ENCODE measurements at regions not wholly inside any gene's neighbourhood (a gene's known extent, or its start where the extent isn't known, plus 50 kb on each side); places are given as distances from the start of the nearest gene placed in this dataset.
A peak's percentile ranks its signal among the peaks of the same experiment; 100 is the strongest.
"Not testable (repeated sequence)": the region's sequence is repeated elsewhere in the genome, so short reads cannot be mapped to it uniquely, and the experiment has no call there.

- H3K9me3 Mint-ChIP-seq: peaks cover 20 to 35% of the 10 kb centered on the region in 2 donors
- H3K36me3 Mint-ChIP-seq: peaks cover 31% of the 10 kb centered on the region
- ATAC-seq: peak in 1 of 3 donors; percentile 21
These were observed 4774.4 kb upstream of the OR11H1 start for GRCh38 chr22:10753566-10753965.

GRCh38 chr22:10755350-10755749 is 4772.6 kb upstream of the OR11H1 start:
- 45% methylated on average over 3 of the region's 3 CpGs for WGBS (ENCODE audit: insufficient coverage)
- H3K4me1 Mint-ChIP-seq; H3K4me1 ChIP-seq (ENCODE audit: control insufficient read depth, insufficient read depth, low read length); DNase-seq; intact Hi-C loops (cut with micrococcal nuclease); ATAC-seq; H3K36me3 ChIP-seq (ENCODE audit: control insufficient read depth, insufficient read depth, low read length); H3K27me3 Mint-ChIP-seq (ENCODE audit: low read depth in 2 of 2); H3K27ac Mint-ChIP-seq; H3K4me3 ChIP-seq (ENCODE audit: low read length); H3K27ac ChIP-seq (ENCODE audit: low read length); H3K27me3 ChIP-seq (ENCODE audit: control insufficient read depth, insufficient read depth, low read length); H3K4me3 Mint-ChIP-seq: not testable (repeated sequence)
- peaks cover 18% of the 10 kb centered on the region for H3K9me3 ChIP-seq (ENCODE audit: control insufficient read depth, insufficient read depth, low read length)
- Mint-ChIP-seq H3K9me3 (peaks cover 20 to 30% of the 10 kb centered on the region in 2 donors), H3K36me3 (peaks cover 23% of the 10 kb centered on the region)

More at GRCh38 chr22:10753566-10753965, 4774.4 kb upstream of the OR11H1 start:
- peaks cover 16% of the 10 kb centered on the region for H3K9me3 ChIP-seq (ENCODE audit: control insufficient read depth, insufficient read depth, low read length)
- 36% methylated on average over 1 of the region's 1 CpG for WGBS (ENCODE audit: insufficient coverage)
- H3K27me3 Mint-ChIP-seq (ENCODE audit: low read depth in 2 of 2); DNase-seq; H3K4me1 ChIP-seq (ENCODE audit: control insufficient read depth, insufficient read depth, low read length); H3K4me1 Mint-ChIP-seq; intact Hi-C loops (cut with micrococcal nuclease); H3K4me3 Mint-ChIP-seq; H3K27ac Mint-ChIP-seq; H3K36me3 ChIP-seq (ENCODE audit: control insufficient read depth, insufficient read depth, low read length); H3K27ac ChIP-seq (ENCODE audit: low read length); H3K27me3 ChIP-seq (ENCODE audit: control insufficient read depth, insufficient read depth, low read length); H3K4me3 ChIP-seq (ENCODE audit: low read length): not testable (repeated sequence)

- H3K27ac Mint-ChIP-seq; H3K4me3 Mint-ChIP-seq; H3K4me1 Mint-ChIP-seq; H3K27me3 Mint-ChIP-seq (ENCODE audit: low read depth in 2 of 2); ATAC-seq; H3K27me3 ChIP-seq (ENCODE audit: control insufficient read depth, insufficient read depth, low read length); intact Hi-C loops (cut with micrococcal nuclease); DNase-seq; H3K4me3 ChIP-seq (ENCODE audit: low read length); H3K27ac ChIP-seq (ENCODE audit: low read length); H3K36me3 Mint-ChIP-seq; H3K4me1 ChIP-seq (ENCODE audit: control insufficient read depth, insufficient read depth, low read length); H3K36me3 ChIP-seq (ENCODE audit: control insufficient read depth, insufficient read depth, low read length): not testable (repeated sequence)
- peaks cover 11 to 33% of the 10 kb centered on the region in 2 donors for H3K9me3 Mint-ChIP-seq
- H3K9me3 ChIP-seq (ENCODE audit: control insufficient read depth, insufficient read depth, low read length): peaks cover 18% of the 10 kb centered on the region
- 48% methylated on average over 4 of the region's 5 CpGs for WGBS (ENCODE audit: insufficient coverage)
These were observed 4767.6 kb upstream of the OR11H1 start for GRCh38 chr22:10760418-10760817.

GRCh38 chr22:10766320-10766719 is 4761.7 kb upstream of the OR11H1 start:
- H3K27ac Mint-ChIP-seq; H3K4me3 ChIP-seq (ENCODE audit: low read length); H3K4me3 Mint-ChIP-seq; H3K36me3 ChIP-seq (ENCODE audit: control insufficient read depth, insufficient read depth, low read length); intact Hi-C loops (cut with micrococcal nuclease); H3K27ac ChIP-seq (ENCODE audit: low read length); H3K4me1 Mint-ChIP-seq; H3K27me3 Mint-ChIP-seq (ENCODE audit: low read depth in 2 of 2); H3K27me3 ChIP-seq (ENCODE audit: control insufficient read depth, insufficient read depth, low read length); H3K4me1 ChIP-seq (ENCODE audit: control insufficient read depth, insufficient read depth, low read length); DNase-seq: not testable (repeated sequence)
- no CpG with 5 or more reads among the region's 1 CpG for WGBS (ENCODE audit: insufficient coverage)
- peaks cover 22% of the 10 kb centered on the region for H3K9me3 ChIP-seq (ENCODE audit: control insufficient read depth, insufficient read depth, low read length)
- H3K36me3 Mint-ChIP-seq: peaks cover 23% of the 10 kb centered on the region
- peak in 1 of 3 donors; percentile 1 for ATAC-seq
- peaks cover 5 to 30% of the 10 kb centered on the region in 2 donors for H3K9me3 Mint-ChIP-seq

GRCh38 chr22:10768875-10769274 is 4759.1 kb upstream of the OR11H1 start:
- H3K9me3 Mint-ChIP-seq: peaks cover 5 to 30% of the 10 kb centered on the region in 2 donors
- WGBS (ENCODE audit: insufficient coverage): 79% methylated on average over 4 of the region's 4 CpGs
- not testable (repeated sequence) for H3K4me3 Mint-ChIP-seq

GRCh38 chr22:10771744-10772143 is 4756.2 kb upstream of the OR11H1 start:
- H3K27me3 ChIP-seq (ENCODE audit: control insufficient read depth, insufficient read depth, low read length); H3K27ac ChIP-seq (ENCODE audit: low read length); H3K4me1 Mint-ChIP-seq; H3K4me3 ChIP-seq (ENCODE audit: low read length); DNase-seq; H3K36me3 ChIP-seq (ENCODE audit: control insufficient read depth, insufficient read depth, low read length); H3K4me1 ChIP-seq (ENCODE audit: control insufficient read depth, insufficient read depth, low read length); ATAC-seq; H3K27ac Mint-ChIP-seq; H3K27me3 Mint-ChIP-seq (ENCODE audit: low read depth in 2 of 2); H3K4me3 Mint-ChIP-seq; intact Hi-C loops (cut with micrococcal nuclease): not testable (repeated sequence)
- peaks cover 31% of the 10 kb centered on the region for H3K9me3 ChIP-seq (ENCODE audit: control insufficient read depth, insufficient read depth, low read length)
- Mint-ChIP-seq H3K36me3 (peaks cover 23% of the 10 kb centered on the region), H3K9me3 (peaks cover 0 to 27% of the 10 kb centered on the region in 2 donors)

More at GRCh38 chr22:10768875-10769274, 4759.1 kb upstream of the OR11H1 start:
- DNase-seq; H3K27me3 ChIP-seq (ENCODE audit: control insufficient read depth, insufficient read depth, low read length); ATAC-seq; H3K4me1 ChIP-seq (ENCODE audit: control insufficient read depth, insufficient read depth, low read length); H3K27ac ChIP-seq (ENCODE audit: low read length); intact Hi-C loops (cut with micrococcal nuclease); H3K4me3 ChIP-seq (ENCODE audit: low read length); H3K4me1 Mint-ChIP-seq; H3K27ac Mint-ChIP-seq; H3K27me3 Mint-ChIP-seq (ENCODE audit: low read depth in 2 of 2); H3K36me3 ChIP-seq (ENCODE audit: control insufficient read depth, insufficient read depth, low read length): not testable (repeated sequence)
- peaks cover 22% of the 10 kb centered on the region for H3K9me3 ChIP-seq (ENCODE audit: control insufficient read depth, insufficient read depth, low read length)
- H3K36me3 Mint-ChIP-seq: peaks cover 24% of the 10 kb centered on the region

- no CpG with 5 or more reads among the region's 1 CpG for WGBS (ENCODE audit: insufficient coverage)
- H3K27ac Mint-ChIP-seq; H3K27me3 ChIP-seq (ENCODE audit: control insufficient read depth, insufficient read depth, low read length); H3K27ac ChIP-seq (ENCODE audit: low read length); H3K4me1 Mint-ChIP-seq; H3K27me3 Mint-ChIP-seq (ENCODE audit: low read depth in 2 of 2); H3K4me3 Mint-ChIP-seq; H3K4me3 ChIP-seq (ENCODE audit: low read length); intact Hi-C loops (cut with micrococcal nuclease); H3K4me1 ChIP-seq (ENCODE audit: control insufficient read depth, insufficient read depth, low read length); DNase-seq; ATAC-seq; H3K36me3 ChIP-seq (ENCODE audit: control insufficient read depth, insufficient read depth, low read length): not testable (repeated sequence)
- H3K9me3 Mint-ChIP-seq: peaks cover 3 to 27% of the 10 kb centered on the region in 2 donors
- H3K36me3 Mint-ChIP-seq: peaks cover 12% of the 10 kb centered on the region
- peaks cover 33% of the 10 kb centered on the region for H3K9me3 ChIP-seq (ENCODE audit: control insufficient read depth, insufficient read depth, low read length)
These were observed 4754.7 kb upstream of the OR11H1 start for GRCh38 chr22:10773341-10773740.

- H3K27ac Mint-ChIP-seq; ATAC-seq; H3K4me1 Mint-ChIP-seq; H3K27me3 Mint-ChIP-seq (ENCODE audit: low read depth in 2 of 2); H3K4me3 ChIP-seq (ENCODE audit: low read length); H3K4me3 Mint-ChIP-seq; intact Hi-C loops (cut with micrococcal nuclease); H3K27me3 ChIP-seq (ENCODE audit: control insufficient read depth, insufficient read depth, low read length); DNase-seq; H3K36me3 ChIP-seq (ENCODE audit: control insufficient read depth, insufficient read depth, low read length); H3K4me1 ChIP-seq (ENCODE audit: control insufficient read depth, insufficient read depth, low read length); H3K27ac ChIP-seq (ENCODE audit: low read length): not testable (repeated sequence)
- H3K9me3 ChIP-seq (ENCODE audit: control insufficient read depth, insufficient read depth, low read length): peaks cover 34% of the 10 kb centered on the region
- H3K9me3 Mint-ChIP-seq: peaks cover 8 to 43% of the 10 kb centered on the region in 2 donors
- peaks cover 20% of the 10 kb centered on the region for H3K36me3 Mint-ChIP-seq
- 47% methylated on average over 5 of the region's 5 CpGs for WGBS (ENCODE audit: insufficient coverage)
These were observed 4752.2 kb upstream of the OR11H1 start for GRCh38 chr22:10775601-10776357.

All from natural killer cell (primary cell).